WERI-Rb-1 (cell line): ENCODE measurements at regions not wholly inside any gene's neighbourhood (a gene's known extent, or its start where the extent isn't known, plus 50 kb on each side); places are given as distances from the start of the nearest gene placed in this dataset.
"Not testable (repeated sequence)": the region's sequence is repeated elsewhere in the genome, so short reads cannot be mapped to it uniquely, and the experiment has no call there.

Experiments used
- DNase-seq: peaks from one replicate; pipeline ENCODE4 v3.0.0-alpha.2; 2020
- H3K27ac ChIP-seq: fragments of 250-450 bp; sonication (Bioruptor Pico); 2 replicates; pipeline ENCODE4 v1.5.1; 2020; ENCODE audit warnings: mild to moderate bottlenecking, moderate library complexity
- H3K27me3 ChIP-seq: fragments of 250-450 bp; sonication (Bioruptor Pico); 2 replicates; pipeline ENCODE4 v1.5.1; 2021; ENCODE audit warnings: mild to moderate bottlenecking, low read depth, moderate library complexity; ENCODE audit not compliant: insufficient read depth, severe bottlenecking
- H3K36me3 ChIP-seq: fragments of 250-450 bp; sonication (Bioruptor Pico); 2 replicates; pipeline ENCODE4 v1.5.1; 2020; ENCODE audit warnings: mild to moderate bottlenecking, moderate library complexity
- H3K4me3 ChIP-seq: 2 replicates; pipeline ENCODE4 v1.5.1; 2011; ENCODE audit warnings: low read depth, mild to moderate bottlenecking, control low read depth, low read length
- H3K9me3 ChIP-seq: fragments of 250-450 bp; sonication (Bioruptor Pico); 2 replicates; pipeline ENCODE4 v1.5.1; 2021; ENCODE audit warnings: mild to moderate bottlenecking, moderate library complexity; ENCODE audit not compliant: severe bottlenecking
- TF ChIP-seq, protein P1 (sequence below): IDR thresholded peaks from 2 replicates; pipeline ENCODE4 v1.5.1; 2011; ENCODE audit warnings: low read depth, mild to moderate bottlenecking, control low read depth, inconsistent platforms, low read length

DNA sequence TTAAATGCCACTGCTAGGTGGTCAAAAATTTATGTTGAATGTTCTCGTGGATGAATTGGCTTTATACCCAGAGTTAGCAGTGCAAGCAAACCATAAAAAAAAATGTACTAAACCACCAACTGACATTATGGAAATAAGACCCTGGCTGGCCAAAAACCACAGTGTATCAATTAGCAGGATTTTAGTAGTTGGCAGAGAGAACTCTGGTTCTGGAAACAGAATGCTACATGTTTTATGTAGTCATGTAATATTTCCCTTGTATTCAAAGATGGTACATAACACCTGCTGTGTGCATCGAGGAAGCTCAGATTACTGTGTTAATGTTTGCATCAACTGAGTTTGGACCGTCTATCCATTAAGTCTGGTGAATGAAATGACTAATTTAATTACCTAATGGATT is 618.5 kb downstream of the CCSER2 start:
- no peak overlapping the region for H3K27ac ChIP-seq
- H3K36me3 ChIP-seq = no peaks in the 10 kb centered on the region
- H3K4me3 ChIP-seq = no peak overlapping the region
- TF ChIP-seq, protein P1, sequence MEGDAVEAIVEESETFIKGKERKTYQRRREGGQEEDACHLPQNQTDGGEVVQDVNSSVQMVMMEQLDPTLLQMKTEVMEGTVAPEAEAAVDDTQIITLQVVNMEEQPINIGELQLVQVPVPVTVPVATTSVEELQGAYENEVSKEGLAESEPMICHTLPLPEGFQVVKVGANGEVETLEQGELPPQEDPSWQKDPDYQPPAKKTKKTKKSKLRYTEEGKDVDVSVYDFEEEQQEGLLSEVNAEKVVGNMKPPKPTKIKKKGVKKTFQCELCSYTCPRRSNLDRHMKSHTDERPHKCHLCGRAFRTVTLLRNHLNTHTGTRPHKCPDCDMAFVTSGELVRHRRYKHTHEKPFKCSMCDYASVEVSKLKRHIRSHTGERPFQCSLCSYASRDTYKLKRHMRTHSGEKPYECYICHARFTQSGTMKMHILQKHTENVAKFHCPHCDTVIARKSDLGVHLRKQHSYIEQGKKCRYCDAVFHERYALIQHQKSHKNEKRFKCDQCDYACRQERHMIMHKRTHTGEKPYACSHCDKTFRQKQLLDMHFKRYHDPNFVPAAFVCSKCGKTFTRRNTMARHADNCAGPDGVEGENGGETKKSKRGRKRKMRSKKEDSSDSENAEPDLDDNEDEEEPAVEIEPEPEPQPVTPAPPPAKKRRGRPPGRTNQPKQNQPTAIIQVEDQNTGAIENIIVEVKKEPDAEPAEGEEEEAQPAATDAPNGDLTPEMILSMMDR = no peak
- DNase-seq = no peak
- H3K9me3 ChIP-seq = no peaks in the 10 kb centered on the region
- no peaks in the 10 kb centered on the region for H3K27me3 ChIP-seq

DNA sequence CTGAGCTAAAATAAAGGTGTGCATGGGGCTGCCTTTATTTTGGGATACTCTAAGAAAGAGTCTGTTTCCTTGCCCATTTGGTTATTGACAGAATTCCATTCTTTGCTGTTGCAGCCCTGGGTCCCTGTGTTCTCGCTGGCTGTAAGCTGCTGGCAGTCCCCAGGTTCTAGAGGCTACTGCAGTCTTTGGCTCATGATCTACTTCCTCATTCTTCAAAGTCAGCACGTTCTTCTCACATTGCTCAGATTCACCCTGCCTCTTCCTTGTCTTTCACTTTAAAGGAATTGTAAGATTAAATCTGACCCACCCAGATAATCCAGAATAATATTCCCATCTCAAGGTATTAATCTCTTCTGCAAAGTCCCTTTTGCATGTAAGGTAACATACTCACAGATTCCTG is 620.3 kb downstream of the CCSER2 start:
- no peaks in the 10 kb centered on the region for H3K36me3 ChIP-seq
- TF ChIP-seq, protein P1 = no peak
- no peaks in the 10 kb centered on the region for H3K9me3 ChIP-seq
- H3K27ac ChIP-seq = no peak overlapping the region
- H3K27me3 ChIP-seq = no peaks in the 10 kb centered on the region
- no peak for DNase-seq
- no peak overlapping the region for H3K4me3 ChIP-seq

DNA sequence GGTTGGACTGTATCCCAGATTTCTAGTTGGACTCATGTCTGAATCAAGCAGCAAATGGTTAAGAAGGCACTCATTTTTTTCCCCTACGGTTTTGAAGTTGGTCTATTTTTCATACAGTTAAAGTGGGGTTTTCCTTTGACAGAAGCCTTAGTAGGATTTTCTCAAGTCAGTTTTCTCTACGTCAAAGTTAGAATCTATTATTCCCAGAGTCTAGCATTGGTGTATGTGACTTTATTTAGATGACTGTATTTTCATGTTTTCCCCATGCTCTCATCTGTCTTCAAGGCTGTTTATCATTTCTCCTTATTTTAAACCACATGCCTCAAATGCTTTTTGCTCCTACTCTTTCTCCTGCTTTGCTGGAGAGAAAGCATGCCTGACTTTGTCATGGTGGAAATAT is 623.2 kb downstream of the CCSER2 start:
- Histone ChIP-seq H3K9me3 (no peaks in the 10 kb centered on the region), H3K27ac (no peak overlapping the region), H3K36me3 (no peaks in the 10 kb centered on the region), H3K27me3 (no peaks in the 10 kb centered on the region), H3K4me3 (no peak overlapping the region)
- TF ChIP-seq, protein P1 = no peak
- DNase-seq = no peak

DNA sequence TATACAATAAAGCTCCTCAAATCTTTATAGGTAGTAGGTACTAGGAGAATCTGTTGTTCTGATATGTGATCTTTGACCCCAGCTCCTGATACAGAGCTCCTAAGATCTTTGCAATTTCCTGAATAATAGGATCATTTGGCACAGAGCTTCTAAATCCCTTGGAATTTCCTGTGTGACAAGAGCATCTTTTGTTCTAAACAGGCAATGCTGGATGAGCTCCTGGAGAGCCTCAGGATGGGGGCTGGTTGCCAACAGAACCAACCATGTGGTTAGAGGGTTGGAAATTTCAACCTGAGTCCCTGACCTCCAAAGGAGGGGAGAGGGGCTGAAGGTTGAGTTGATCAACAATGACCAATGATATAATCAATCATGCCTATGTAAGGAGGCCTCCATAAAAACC is 629.0 kb downstream of the CCSER2 start:
- TF ChIP-seq, protein P1 = no peak
- Histone ChIP-seq H3K4me3 (no peak overlapping the region), H3K36me3 (no peaks in the 10 kb centered on the region)

DNA sequence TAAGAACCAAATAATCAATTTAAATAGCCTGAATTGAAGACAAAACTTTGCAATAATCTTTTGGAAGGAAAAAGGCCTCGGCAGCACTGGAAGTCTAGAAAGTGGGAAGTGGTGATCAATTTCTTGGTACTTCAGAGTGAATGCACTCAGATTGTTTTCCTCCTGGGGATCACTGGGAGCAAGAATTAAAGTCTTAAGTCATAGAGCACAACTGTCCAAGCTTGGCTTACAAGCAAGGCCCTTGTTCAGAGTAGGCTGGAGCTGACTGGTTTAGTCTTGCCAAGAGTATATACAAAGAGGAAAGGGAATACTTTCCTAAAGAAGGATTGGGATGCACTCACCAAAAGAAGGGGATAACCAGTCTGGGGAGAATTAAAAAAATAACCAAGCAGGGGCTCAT is 637.1 kb downstream of the CCSER2 start:
- H3K4me3 ChIP-seq = no peak overlapping the region
- TF ChIP-seq, protein P1 = no peak
- H3K27ac ChIP-seq = no peak overlapping the region

More for the DNA sequence above, 629.0 kb downstream of the CCSER2 start:
- Histone ChIP-seq H3K27ac (no peak overlapping the region), H3K9me3 (no peaks in the 10 kb centered on the region), H3K27me3 (no peaks in the 10 kb centered on the region)
- DNase-seq = no peak

DNA sequence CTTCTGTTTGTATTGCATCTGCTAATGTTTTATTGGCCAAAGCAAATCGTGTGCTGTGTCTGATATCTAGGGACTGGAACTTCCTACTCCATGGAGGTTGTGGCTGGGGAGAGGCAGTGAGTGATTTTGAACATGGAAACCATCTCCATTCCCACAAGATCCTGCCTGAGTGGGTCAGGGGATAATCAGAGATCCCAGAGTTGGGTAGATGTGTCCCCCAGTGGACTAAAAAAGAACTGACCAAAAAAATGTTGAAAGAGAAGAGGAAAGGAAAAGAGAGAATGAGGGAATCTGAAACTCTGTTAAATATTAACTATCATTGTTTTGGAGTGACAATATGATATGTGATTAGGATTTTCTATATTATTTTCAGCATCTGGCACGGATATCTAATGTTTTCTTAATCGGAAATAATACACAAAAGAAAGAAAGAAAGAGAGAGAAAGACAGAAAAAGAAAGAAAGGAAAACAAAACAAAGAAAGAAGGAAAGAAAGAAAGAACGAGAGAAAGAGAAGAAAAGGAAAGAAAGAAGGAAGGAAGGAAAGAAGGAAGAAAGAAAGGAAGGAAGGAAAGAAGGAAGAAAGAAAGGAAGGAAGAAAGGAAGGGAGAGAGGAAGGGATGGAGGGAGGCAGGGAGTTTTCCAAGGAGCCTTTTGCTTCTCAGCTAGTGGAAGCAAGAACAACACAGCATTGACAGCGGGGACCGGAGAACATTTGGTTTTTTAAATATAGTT is 638.5 kb downstream of the CCSER2 start:
- DNase-seq = no peak
- H3K4me3 ChIP-seq = no peak overlapping the region
- TF ChIP-seq, protein P1 = no peak
- peaks cover under 1% of the 10 kb centered on the region for H3K9me3 ChIP-seq
- no peaks in the 10 kb centered on the region for H3K27me3 ChIP-seq
- H3K36me3 ChIP-seq = no peaks in the 10 kb centered on the region
- no peak overlapping the region for H3K27ac ChIP-seq

More for the DNA sequence above, 637.1 kb downstream of the CCSER2 start:
- Histone ChIP-seq H3K9me3 (no peaks in the 10 kb centered on the region), H3K36me3 (no peaks in the 10 kb centered on the region), H3K27me3 (no peaks in the 10 kb centered on the region)
- no peak for DNase-seq

DNA sequence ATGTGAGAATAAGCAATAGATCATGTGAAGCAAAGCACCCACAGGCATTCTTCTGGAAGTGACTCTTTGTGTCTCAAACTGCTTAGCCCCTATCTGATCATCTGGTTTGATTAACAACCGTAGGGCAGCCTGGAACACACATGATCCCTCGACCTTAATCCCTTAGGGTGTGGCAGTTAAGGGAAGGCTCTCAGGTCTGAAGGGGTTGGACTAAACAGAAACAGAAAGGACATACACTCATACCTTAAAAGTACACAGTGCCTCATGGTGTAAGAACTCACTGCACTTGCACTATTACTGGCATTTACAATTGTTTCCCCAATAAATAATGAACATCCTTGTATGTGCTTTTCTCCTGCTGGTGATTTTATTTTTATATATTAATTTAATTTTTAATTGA is 640.9 kb downstream of the CCSER2 start:
- not testable (repeated sequence) for H3K4me3 ChIP-seq, H3K36me3 ChIP-seq, H3K27me3 ChIP-seq, H3K27ac ChIP-seq, DNase-seq
- H3K9me3 ChIP-seq = peaks cover 16% of the 10 kb centered on the region
